Mammary epithelial cell (primary cell): ENCODE measurements at regions not wholly inside any gene's neighbourhood (a gene's known extent, or its start where the extent isn't known, plus 50 kb on each side); places are given as distances from the start of the nearest gene placed in this dataset.

ENCODE experiments used
- CTCF ChIP-seq, 2 donors: IDR thresholded peaks in 1 of 2; conservative IDR thresholded peaks in 1 of 2; 2 replicates each; pipeline ENCODE4 v1.5.1; 2011 to 2012; ENCODE audit warnings: inconsistent platforms in 2 of 2, low read length in 2 of 2, mild to moderate bottlenecking in 2 of 2, control low read depth in 1 of 2, low read depth in 1 of 2; ENCODE audit not compliant: insufficient read depth in 1 of 2; ENCODE audit errors: extremely low read depth in 1 of 2
- EZH2 ChIP-seq: IDR thresholded peaks from 2 replicates; pipeline ENCODE4 v1.6.1; 2012; ENCODE audit warnings: low read length, inconsistent platforms, borderline replicate concordance

DNA sequence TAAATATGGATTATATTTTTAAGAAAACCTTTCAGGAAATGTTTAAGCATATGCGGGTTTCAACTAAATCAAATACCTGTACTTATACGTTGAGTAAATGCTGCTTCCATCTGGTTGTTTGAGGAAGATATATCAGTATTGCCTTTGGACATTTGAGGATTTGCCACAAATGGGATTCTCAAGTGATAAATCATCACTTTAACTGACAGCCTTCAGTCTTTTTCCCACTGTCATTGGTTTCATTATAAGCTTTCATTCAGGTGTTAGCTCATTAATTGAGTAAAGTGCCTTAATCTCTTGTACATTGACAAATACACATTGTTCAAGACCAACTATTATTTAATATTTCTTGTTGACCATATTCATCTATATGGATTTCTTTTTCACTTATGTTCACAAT lies 217.2 kb downstream of the EDEM1 start:
- TF ChIP-seq CTCF (conservative IDR thresholded peaks at IDR 0.05 in 1 of 2, IDR thresholded peaks at IDR 0.05 in 1 of 2; ENCODE audit: extremely low read depth in 1 of 2, insufficient read depth in 1 of 2, low read depth in 1 of 2, low read length in 2 of 2): no peak
- TF ChIP-seq EZH2: no peak
